HG03280 (cell line): ENCODE measurements at regions not wholly inside any gene's neighbourhood (a gene's known extent, or its start where the extent isn't known, plus 50 kb on each side); places are given as distances from the start of the nearest gene placed in this dataset.
A peak's percentile ranks its signal among the peaks of the same experiment; 100 is the strongest.

Source experiments
- ATAC-seq: cut with Tn5 transposase; IDR thresholded peaks from one replicate; pipeline ENCODE4 v1.9.1; 2021; ENCODE audit warnings: mild to moderate bottlenecking, moderate library complexity; ENCODE audit not compliant: unreplicated experiment

GRCh38 chr4:100742045-100742444 is 224.2 kb upstream of the EMCN start:
- no peak for ATAC-seq

GRCh38 chr4:100739426-100739825 is 221.6 kb upstream of the EMCN start:
- no peak for ATAC-seq

GRCh38 chr4:100738196-100739165 is 220.7 kb upstream of the EMCN start:
- ATAC-seq: no peak

GRCh38 chr4:100736641-100737451 is 219.0 kb upstream of the EMCN start:
- ATAC-seq: no peak

DNA sequence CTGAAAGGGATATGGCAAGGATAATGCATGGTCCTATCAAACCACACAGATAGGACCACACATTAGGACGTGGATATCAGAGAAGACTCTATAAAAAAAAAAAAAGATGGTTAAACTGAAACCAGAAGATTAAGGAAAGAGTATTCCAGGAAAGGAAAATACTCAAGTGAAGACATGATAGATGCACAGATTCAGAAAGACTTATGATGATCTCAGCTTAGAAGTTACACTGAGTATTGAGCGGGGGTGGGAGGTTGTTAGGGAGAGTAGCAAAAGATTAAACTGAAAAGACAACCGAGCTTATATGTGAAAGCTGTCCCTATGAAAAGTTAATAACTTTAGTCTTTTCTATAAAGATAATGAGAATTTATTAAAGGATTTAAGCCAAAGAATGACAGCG is 211.0 kb upstream of the EMCN start:
- ATAC-seq: no peak

DNA sequence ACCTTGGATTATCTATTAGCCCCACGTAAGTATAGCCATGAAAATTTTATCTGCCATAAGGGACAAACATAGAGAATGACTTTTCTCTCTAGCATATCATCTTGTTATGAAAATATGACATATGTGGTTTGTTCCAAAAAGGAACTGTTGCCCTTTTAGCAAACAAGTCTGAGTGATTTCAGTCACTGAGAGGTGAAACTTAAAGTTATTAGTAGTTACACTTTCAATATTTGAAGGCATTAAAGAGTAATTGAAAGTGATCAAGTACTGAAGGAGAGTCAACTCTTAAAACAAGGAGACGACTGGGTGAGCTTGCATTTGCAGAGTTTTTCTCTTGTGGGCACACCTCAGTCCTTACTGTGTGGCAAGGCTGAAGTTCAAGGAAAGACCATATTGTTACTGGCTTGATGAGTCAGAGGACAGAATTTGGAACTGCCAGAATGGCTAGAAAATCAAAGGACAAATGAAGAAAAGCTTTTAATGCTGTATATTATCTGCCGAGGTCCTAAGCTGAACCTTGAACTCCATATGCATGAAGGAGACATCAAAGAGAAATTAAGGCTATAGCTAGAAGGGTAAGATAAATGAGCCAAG is 205.1 kb upstream of the EMCN start:
- ATAC-seq: peak; percentile 69

DNA sequence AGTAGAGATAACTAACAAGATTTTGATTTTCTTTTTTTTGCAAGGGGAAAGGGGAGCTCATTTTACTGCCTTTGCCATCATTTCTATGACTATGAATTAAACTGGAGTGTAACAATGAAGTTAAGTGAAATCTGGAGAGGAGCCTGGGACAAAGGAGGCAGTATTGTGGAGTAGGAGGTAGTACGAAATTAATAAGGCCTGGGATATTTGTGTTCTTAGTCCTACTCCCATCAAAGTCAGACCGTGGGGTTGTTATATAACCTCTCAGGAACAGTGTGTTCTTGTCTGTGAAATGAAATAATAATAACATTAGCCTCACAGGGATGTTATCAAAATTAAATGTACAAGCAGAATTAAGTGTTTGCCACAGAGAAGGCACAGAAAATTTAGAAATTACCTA is 204.3 kb upstream of the EMCN start:
- ATAC-seq: no peak

GRCh38 chr4:100721490-100721889 is 203.7 kb upstream of the EMCN start:
- no peak for ATAC-seq

- peak; percentile 40 for ATAC-seq
These were observed 203.3 kb upstream of the EMCN start for GRCh38 chr4:100721077-100721476.

- ATAC-seq: no peak
These were observed 198.6 kb upstream of the EMCN start for GRCh38 chr4:100716416-100716815.

DNA sequence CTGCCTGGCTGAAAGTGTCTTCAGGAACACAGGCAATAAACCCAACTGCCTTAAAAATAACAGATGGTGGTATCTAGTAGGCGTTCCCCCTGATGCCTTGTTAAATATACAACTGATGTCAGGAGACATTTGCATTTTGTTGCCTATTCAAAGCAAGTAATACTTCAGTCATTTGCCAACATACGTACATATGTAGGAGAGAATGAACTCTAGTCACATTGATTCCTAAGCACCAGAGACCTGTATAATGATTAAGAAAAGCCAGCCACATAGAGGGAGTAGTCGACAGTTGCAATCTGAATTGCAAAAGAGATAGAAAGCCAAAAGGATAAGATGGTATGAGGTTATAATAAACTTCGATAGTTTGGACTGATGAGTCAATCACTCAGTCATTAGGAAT is 191.0 kb upstream of the EMCN start:
- ATAC-seq: no peak

- no peak for ATAC-seq
These were observed 190.0 kb upstream of the EMCN start for GRCh38 chr4:100707786-100708185.

- ATAC-seq: no peak
These were observed 178.7 kb upstream of the EMCN start for GRCh38 chr4:100696531-100696930.

DNA sequence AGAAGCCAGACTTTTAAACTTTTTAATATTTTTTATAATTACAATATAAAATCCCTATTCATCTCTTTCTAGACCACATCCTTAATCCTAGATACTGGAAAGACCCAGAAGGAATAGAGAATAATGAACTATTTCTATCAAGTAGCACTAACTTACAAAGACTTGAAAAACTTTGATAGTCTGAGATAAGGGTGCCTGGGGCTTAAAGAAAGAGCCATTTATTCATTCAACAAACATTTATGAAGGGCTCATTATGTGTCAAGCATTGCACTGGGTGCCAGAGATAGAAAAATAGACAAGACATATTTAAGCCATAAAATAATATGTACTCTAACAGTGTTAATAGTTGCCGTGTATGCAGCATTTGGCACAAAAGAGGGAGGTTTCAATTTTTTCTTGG is 178.0 kb upstream of the EMCN start:
- ATAC-seq: no peak

DNA sequence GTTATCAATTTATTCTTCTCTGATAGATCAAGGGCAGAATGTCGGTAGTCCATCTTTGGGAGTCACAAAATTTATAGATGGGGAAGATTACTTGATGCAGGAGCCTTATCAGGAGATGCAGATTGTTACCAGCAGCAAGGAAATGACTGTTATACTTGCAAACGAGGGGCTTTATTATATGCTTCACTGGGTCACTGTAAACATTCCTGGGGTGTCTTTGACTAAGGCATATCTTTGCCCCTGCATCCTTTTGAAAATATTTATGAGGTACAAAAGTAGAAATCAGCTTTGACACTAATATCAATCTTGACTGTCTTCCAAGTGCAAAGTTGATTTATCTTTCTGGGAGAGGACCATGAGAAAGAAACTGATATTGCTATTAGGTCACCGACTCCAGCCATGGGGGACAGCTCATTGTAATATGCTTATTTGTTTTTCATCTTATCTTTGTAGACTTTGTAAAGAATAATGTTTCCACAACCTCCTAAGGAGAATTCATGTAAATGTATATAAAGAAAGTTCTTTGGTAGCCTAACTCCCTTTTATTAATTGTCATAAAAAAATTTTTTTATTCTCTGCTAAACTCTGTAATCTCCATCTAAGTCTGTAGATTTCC is 177.3 kb upstream of the EMCN start:
- ATAC-seq: no peak

DNA sequence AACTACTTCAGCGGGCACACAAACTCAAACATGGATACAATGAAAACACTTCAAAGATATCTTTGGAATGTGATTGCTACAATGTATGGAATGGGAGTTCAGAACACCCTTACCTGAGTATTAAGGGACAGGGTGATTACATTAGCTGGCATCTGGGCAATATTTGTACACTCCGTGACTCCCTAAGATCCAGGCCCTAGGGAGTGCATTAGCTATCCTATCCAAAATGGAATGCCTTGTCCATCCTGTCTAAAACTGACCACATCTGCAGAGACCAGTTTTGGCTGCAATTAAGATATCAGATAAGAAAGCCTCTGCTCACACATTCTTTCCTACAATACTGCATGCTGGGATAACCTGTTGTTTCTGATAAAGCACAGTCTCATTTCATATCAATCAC is 176.6 kb upstream of the EMCN start:
- no peak for ATAC-seq

GRCh38 chr4:100690812-100691211 is 173.0 kb upstream of the EMCN start:
- ATAC-seq: no peak

- no peak for ATAC-seq
These were observed 170.5 kb upstream of the EMCN start for GRCh38 chr4:100688368-100688767.

GRCh38 chr4:100682477-100683218 is 164.8 kb upstream of the EMCN start:
- no peak for ATAC-seq

DNA sequence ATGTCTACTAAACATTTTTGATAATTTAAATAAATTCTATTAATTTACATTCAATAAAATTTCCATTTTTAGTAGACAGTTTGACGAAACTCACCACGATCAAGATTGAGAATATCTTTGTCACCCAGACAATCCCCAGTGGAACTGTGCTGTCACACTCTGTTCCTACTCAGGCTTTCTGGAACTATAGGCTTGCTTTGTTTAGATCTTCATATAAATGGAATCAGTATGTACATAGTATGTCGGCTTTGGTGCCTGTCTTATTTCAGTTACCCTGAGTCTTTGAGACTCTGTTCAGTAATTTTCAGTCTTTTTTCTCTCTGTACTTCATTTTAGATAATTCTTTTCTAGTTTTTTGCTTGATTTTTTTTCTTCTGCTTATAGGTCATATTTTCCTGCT is 163.5 kb upstream of the EMCN start:
- ATAC-seq: no peak
